Right lobe of liver (tissue), 4 donors: ENCODE measurements at regions not wholly inside any gene's neighbourhood (a gene's known extent, or its start where the extent isn't known, plus 50 kb on each side); places are given as distances from the start of the nearest gene placed in this dataset.
"Not testable (repeated sequence)": the region's sequence is repeated elsewhere in the genome, so short reads cannot be mapped to it uniquely, and the experiment has no call there.

Experiments
- POLR2A ChIP-seq: fragments of 450-650 bp; IDR thresholded peaks from one replicate; pipeline ENCODE4 v1.6.1; 2017; ENCODE audit warnings: antibody characterized with exemption, mild to moderate bottlenecking
- TF ChIP-seq, protein P1 (sequence below), 4 donors: fragments of 200-600 bp in 3 of 4; fragments of 450-650 bp in 1 of 4; IDR thresholded peaks; one replicate each; pipeline versions ENCODE4 v1.5.1 to v1.8.0; 2016 to 2022; ENCODE audit warnings: antibody characterized with exemption in 4 of 4, mild to moderate bottlenecking in 2 of 4
- donor health status: DM: no; HTN: no; CAD: no.
- donor health status: DM: no; HTN: no; CAD: no.
- donor health status: DM: no; HTN: yes; CAD: no.

DNA sequence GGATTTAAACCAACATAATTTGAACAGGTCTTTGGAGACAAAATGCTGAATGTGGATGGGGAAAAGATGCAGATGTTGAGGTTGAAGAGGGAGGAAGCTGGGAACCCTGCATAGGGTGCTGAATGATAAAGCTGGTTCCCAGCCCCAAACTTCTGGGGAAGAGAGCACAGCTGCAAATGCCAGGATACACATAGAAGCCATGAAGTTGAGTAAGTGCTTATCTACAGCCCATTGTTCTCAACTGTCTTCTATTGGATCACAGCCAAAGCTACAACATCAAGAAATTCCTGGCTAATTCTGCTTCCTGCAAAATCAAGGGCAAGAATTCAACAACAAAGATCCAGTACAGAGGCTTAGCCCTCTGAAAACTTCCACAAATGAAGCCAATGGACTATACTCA, 779.8 kb downstream of the PRIM2 start:
- TF ChIP-seq, protein P1, sequence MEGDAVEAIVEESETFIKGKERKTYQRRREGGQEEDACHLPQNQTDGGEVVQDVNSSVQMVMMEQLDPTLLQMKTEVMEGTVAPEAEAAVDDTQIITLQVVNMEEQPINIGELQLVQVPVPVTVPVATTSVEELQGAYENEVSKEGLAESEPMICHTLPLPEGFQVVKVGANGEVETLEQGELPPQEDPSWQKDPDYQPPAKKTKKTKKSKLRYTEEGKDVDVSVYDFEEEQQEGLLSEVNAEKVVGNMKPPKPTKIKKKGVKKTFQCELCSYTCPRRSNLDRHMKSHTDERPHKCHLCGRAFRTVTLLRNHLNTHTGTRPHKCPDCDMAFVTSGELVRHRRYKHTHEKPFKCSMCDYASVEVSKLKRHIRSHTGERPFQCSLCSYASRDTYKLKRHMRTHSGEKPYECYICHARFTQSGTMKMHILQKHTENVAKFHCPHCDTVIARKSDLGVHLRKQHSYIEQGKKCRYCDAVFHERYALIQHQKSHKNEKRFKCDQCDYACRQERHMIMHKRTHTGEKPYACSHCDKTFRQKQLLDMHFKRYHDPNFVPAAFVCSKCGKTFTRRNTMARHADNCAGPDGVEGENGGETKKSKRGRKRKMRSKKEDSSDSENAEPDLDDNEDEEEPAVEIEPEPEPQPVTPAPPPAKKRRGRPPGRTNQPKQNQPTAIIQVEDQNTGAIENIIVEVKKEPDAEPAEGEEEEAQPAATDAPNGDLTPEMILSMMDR (IDR thresholded peaks at IDR 0.05): not testable (repeated sequence)
- TF ChIP-seq POLR2A: not testable (repeated sequence)
